T-helper 1 cell treated with Interleukin-12 subunit alpha and Interleukin-12 subunit beta and Interleukin-4 antibody, amounts not matched to agents 30 μg/mL and 1 μg/mL, for 36 hours (primary cell): ENCODE measurements at regions not wholly inside any gene's neighbourhood (a gene's known extent, or its start where the extent isn't known, plus 50 kb on each side); places are given as distances from the start of the nearest gene placed in this dataset.

Experiments
- H3K27ac Mint-ChIP-seq: one replicate; pipeline ENCODE4 v1.8.0; 2021; ENCODE audit warnings: mild to moderate bottlenecking, mixed read lengths
- H3K27me3 Mint-ChIP-seq: one replicate; pipeline ENCODE4 v1.8.0; 2021; ENCODE audit warnings: low read depth, mixed read lengths
- H3K36me3 Mint-ChIP-seq: one replicate; pipeline ENCODE4 v1.8.0; 2021; ENCODE audit warnings: low read depth, mixed read lengths
- H3K4me1 Mint-ChIP-seq: one replicate; pipeline ENCODE4 v1.8.0; 2021; ENCODE audit warnings: low read depth, mixed read lengths
- H3K4me3 Mint-ChIP-seq: one replicate; pipeline ENCODE4 v1.8.0; 2021; ENCODE audit warnings: mild to moderate bottlenecking, moderate library complexity, mixed read lengths
- H3K9me3 Mint-ChIP-seq: one replicate; pipeline ENCODE4 v1.8.0; 2021; ENCODE audit warnings: mixed read lengths

GRCh38 chr6:168211681-168212080 lies 107.9 kb downstream of the DACT2 start:
- Mint-ChIP-seq H3K36me3 (no peaks in the 10 kb centered on the region), H3K9me3 (no peaks in the 10 kb centered on the region), H3K4me3 (no peak overlapping the region), H3K27me3 (no peaks in the 10 kb centered on the region), H3K4me1 (no peaks in the 10 kb centered on the region), H3K27ac (no peak overlapping the region)

GRCh38 chr6:168210239-168211105 lies 109.1 kb downstream of the DACT2 start:
- Mint-ChIP-seq H3K36me3 (no peaks in the 10 kb centered on the region), H3K4me3 (no peak overlapping the region), H3K9me3 (no peaks in the 10 kb centered on the region), H3K27me3 (no peaks in the 10 kb centered on the region), H3K27ac (no peak overlapping the region), H3K4me1 (no peaks in the 10 kb centered on the region)

- H3K4me3 Mint-ChIP-seq, result no peak overlapping the region
- H3K27ac Mint-ChIP-seq, result no peak overlapping the region
- H3K4me1 Mint-ChIP-seq, result no peaks in the 10 kb centered on the region
- H3K27me3 Mint-ChIP-seq, result no peaks in the 10 kb centered on the region
- H3K9me3 Mint-ChIP-seq, result no peaks in the 10 kb centered on the region
- H3K36me3 Mint-ChIP-seq, result no peaks in the 10 kb centered on the region
Observed at GRCh38 chr6:168209420-168209819, 110.2 kb downstream of the DACT2 start.

GRCh38 chr6:168208854-168209253 lies 110.7 kb downstream of the DACT2 start:
- no peaks in the 10 kb centered on the region for H3K4me1 Mint-ChIP-seq
- no peak overlapping the region for H3K27ac Mint-ChIP-seq
- no peaks in the 10 kb centered on the region for H3K9me3 Mint-ChIP-seq

GRCh38 chr6:168208402-168208801 lies 111.2 kb downstream of the DACT2 start:
- no peaks in the 10 kb centered on the region for H3K27me3 Mint-ChIP-seq
- no peaks in the 10 kb centered on the region for H3K9me3 Mint-ChIP-seq
- H3K27ac Mint-ChIP-seq, result no peak overlapping the region
- H3K4me1 Mint-ChIP-seq, result no peaks in the 10 kb centered on the region
- H3K4me3 Mint-ChIP-seq, result no peak overlapping the region
- no peaks in the 10 kb centered on the region for H3K36me3 Mint-ChIP-seq

More at GRCh38 chr6:168208854-168209253, 110.7 kb downstream of the DACT2 start:
- Mint-ChIP-seq H3K27me3 (no peaks in the 10 kb centered on the region), H3K36me3 (no peaks in the 10 kb centered on the region), H3K4me3 (no peak overlapping the region)

- H3K9me3 Mint-ChIP-seq, result no peaks in the 10 kb centered on the region
- H3K36me3 Mint-ChIP-seq, result no peaks in the 10 kb centered on the region
- no peaks in the 10 kb centered on the region for H3K27me3 Mint-ChIP-seq
- no peaks in the 10 kb centered on the region for H3K4me1 Mint-ChIP-seq
- H3K27ac Mint-ChIP-seq, result no peak overlapping the region
- no peak overlapping the region for H3K4me3 Mint-ChIP-seq
Observed at GRCh38 chr6:168207421-168208175, 112.0 kb downstream of the DACT2 start.

- Mint-ChIP-seq H3K27me3 (no peaks in the 10 kb centered on the region), H3K4me1 (no peaks in the 10 kb centered on the region), H3K27ac (no peak overlapping the region), H3K4me3 (no peak overlapping the region), H3K36me3 (no peaks in the 10 kb centered on the region), H3K9me3 (no peaks in the 10 kb centered on the region)
Observed at GRCh38 chr6:168206661-168207274, 112.8 kb downstream of the DACT2 start.

- no peaks in the 10 kb centered on the region for H3K4me1 Mint-ChIP-seq
Observed at GRCh38 chr6:168206186-168206585, 113.4 kb downstream of the DACT2 start.

GRCh38 chr6:168201799-168202198 lies 117.8 kb downstream of the DACT2 start:
- H3K36me3 Mint-ChIP-seq, result no peaks in the 10 kb centered on the region
- no peaks in the 10 kb centered on the region for H3K9me3 Mint-ChIP-seq
- no peak overlapping the region for H3K27ac Mint-ChIP-seq
- no peak overlapping the region for H3K4me3 Mint-ChIP-seq
- H3K27me3 Mint-ChIP-seq, result no peaks in the 10 kb centered on the region
- no peaks in the 10 kb centered on the region for H3K4me1 Mint-ChIP-seq

More at GRCh38 chr6:168206186-168206585, 113.4 kb downstream of the DACT2 start:
- Mint-ChIP-seq H3K36me3 (no peaks in the 10 kb centered on the region), H3K4me3 (no peak overlapping the region), H3K27ac (no peak overlapping the region), H3K27me3 (no peaks in the 10 kb centered on the region), H3K9me3 (no peaks in the 10 kb centered on the region)

- Mint-ChIP-seq H3K36me3 (no peaks in the 10 kb centered on the region), H3K27ac (no peak overlapping the region), H3K27me3 (no peaks in the 10 kb centered on the region), H3K4me3 (no peak overlapping the region), H3K4me1 (no peaks in the 10 kb centered on the region), H3K9me3 (no peaks in the 10 kb centered on the region)
Observed at GRCh38 chr6:168201383-168201782, 118.2 kb downstream of the DACT2 start.

- Mint-ChIP-seq H3K36me3 (no peaks in the 10 kb centered on the region), H3K27me3 (no peaks in the 10 kb centered on the region), H3K4me3 (no peak overlapping the region), H3K9me3 (no peaks in the 10 kb centered on the region), H3K27ac (no peak overlapping the region), H3K4me1 (no peaks in the 10 kb centered on the region)
Observed at GRCh38 chr6:168200571-168201134, 118.9 kb downstream of the DACT2 start.

- no peak overlapping the region for H3K4me3 Mint-ChIP-seq
- no peaks in the 10 kb centered on the region for H3K27me3 Mint-ChIP-seq
- no peaks in the 10 kb centered on the region for H3K9me3 Mint-ChIP-seq
- H3K4me1 Mint-ChIP-seq, result no peaks in the 10 kb centered on the region
- H3K36me3 Mint-ChIP-seq, result no peaks in the 10 kb centered on the region
- no peak overlapping the region for H3K27ac Mint-ChIP-seq
Observed at GRCh38 chr6:168198302-168199180, 119.5 kb upstream of the FRMD1 start.

- H3K9me3 Mint-ChIP-seq, result no peaks in the 10 kb centered on the region
- H3K4me3 Mint-ChIP-seq, result no peak overlapping the region
- no peak overlapping the region for H3K27ac Mint-ChIP-seq
- H3K27me3 Mint-ChIP-seq, result no peaks in the 10 kb centered on the region
- no peaks in the 10 kb centered on the region for H3K4me1 Mint-ChIP-seq
- H3K36me3 Mint-ChIP-seq, result no peaks in the 10 kb centered on the region
Observed at GRCh38 chr6:168197636-168198301, 118.8 kb upstream of the FRMD1 start.
